ENCODE measurements at regions not wholly inside any gene's neighbourhood (a gene's known extent, or its start where the extent isn't known, plus 50 kb on each side); places are given as distances from the start of the nearest gene placed in this dataset.

DNA sequence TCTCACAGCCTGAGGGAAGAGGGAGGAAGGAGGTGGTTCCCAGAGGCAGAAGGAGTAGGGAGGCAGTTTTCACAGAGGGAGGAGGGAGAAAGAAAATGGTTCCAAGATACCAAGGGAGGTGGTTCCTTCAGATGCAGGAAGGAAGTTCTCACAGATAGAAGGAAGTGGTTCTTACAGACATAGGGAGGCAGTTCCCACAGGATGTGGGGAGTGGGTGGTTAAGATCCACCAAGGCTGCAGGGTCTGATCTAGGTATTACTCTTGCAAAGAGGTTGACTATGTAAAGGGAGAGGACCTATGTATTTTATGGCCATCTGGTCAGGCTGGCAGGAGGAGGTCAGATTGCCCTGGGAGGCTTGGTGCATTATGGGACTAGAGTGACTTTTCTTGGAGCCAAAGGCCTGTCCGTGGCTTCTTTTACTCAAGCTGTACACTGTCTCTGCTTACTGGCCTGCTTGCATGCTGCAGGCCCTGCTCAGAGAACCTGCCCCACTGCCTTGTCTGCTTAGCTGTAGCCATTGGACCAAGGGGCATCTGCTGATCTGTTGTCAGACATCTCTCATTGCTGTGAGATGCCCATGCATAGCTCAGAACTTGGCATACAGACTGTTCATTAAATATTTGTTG, 283.7 kb downstream of the DHX35 start:
- Mint-ChIP-seq H3K4me3 (no peak overlapping the region), H3K9me3 (peaks cover 14% of the 10 kb centered on the region)

GRCh38 chr20:39243962-39244361, 281.8 kb downstream of the DHX35 start:
- no peak for DNase-seq (ENCODE audit: low spot score in 2 of 2, unreplicated experiment in 2 of 2)
- Mint-ChIP-seq H3K9me3 (peaks cover 14% of the 10 kb centered on the region), H3K27me3 (ENCODE audit: low read depth) (peaks cover 23% of the 10 kb centered on the region), H3K36me3 (no peaks in the 10 kb centered on the region), H3K27ac (no peak overlapping the region), H3K4me3 (no peak overlapping the region), H3K4me1 (no peaks in the 10 kb centered on the region)
- TF ChIP-seq, protein P1, sequence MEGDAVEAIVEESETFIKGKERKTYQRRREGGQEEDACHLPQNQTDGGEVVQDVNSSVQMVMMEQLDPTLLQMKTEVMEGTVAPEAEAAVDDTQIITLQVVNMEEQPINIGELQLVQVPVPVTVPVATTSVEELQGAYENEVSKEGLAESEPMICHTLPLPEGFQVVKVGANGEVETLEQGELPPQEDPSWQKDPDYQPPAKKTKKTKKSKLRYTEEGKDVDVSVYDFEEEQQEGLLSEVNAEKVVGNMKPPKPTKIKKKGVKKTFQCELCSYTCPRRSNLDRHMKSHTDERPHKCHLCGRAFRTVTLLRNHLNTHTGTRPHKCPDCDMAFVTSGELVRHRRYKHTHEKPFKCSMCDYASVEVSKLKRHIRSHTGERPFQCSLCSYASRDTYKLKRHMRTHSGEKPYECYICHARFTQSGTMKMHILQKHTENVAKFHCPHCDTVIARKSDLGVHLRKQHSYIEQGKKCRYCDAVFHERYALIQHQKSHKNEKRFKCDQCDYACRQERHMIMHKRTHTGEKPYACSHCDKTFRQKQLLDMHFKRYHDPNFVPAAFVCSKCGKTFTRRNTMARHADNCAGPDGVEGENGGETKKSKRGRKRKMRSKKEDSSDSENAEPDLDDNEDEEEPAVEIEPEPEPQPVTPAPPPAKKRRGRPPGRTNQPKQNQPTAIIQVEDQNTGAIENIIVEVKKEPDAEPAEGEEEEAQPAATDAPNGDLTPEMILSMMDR (IDR thresholded peaks at IDR 0.05; ENCODE audit: unreplicated experiment), result no peak

More for the DNA sequence above, 283.7 kb downstream of the DHX35 start:
- H3K27me3 Mint-ChIP-seq (ENCODE audit: low read depth), result peaks cover 20% of the 10 kb centered on the region
- no peaks in the 10 kb centered on the region for H3K4me1 Mint-ChIP-seq
- DNase-seq (ENCODE audit: low spot score in 2 of 2, unreplicated experiment in 2 of 2), result no peak
- no peaks in the 10 kb centered on the region for H3K36me3 Mint-ChIP-seq
- TF ChIP-seq, protein P1 (IDR thresholded peaks at IDR 0.05; ENCODE audit: unreplicated experiment), result no peak
- no peak overlapping the region for H3K27ac Mint-ChIP-seq

DNA sequence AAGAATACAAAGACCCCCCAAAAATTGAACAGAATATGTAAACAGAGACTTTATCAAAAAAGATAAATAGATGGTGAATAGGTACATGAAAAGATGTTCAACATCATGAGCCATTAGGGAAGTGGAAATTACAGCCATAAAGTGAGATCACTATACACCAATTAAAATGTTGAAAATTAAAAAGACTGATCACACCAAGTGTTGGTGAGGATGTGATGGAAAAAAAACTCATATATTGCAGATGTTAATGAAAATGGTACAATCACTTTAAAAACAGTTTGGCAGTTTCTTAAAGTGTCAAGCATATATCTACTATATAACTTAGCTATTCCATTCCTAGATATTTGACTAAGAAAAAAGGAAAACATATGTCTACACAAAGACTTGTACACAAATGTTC, 280.5 kb downstream of the DHX35 start:
- TF ChIP-seq, protein P1 (IDR thresholded peaks at IDR 0.05; ENCODE audit: unreplicated experiment), result no peak
- H3K27me3 Mint-ChIP-seq (ENCODE audit: low read depth), result peaks cover 26% of the 10 kb centered on the region
- no peaks in the 10 kb centered on the region for H3K36me3 Mint-ChIP-seq
- no peak overlapping the region for H3K27ac Mint-ChIP-seq
- H3K4me1 Mint-ChIP-seq, result no peaks in the 10 kb centered on the region
- peaks cover 14% of the 10 kb centered on the region for H3K9me3 Mint-ChIP-seq
- DNase-seq (ENCODE audit: low spot score in 2 of 2, unreplicated experiment in 2 of 2), result no peak
- no peak overlapping the region for H3K4me3 Mint-ChIP-seq

DNA sequence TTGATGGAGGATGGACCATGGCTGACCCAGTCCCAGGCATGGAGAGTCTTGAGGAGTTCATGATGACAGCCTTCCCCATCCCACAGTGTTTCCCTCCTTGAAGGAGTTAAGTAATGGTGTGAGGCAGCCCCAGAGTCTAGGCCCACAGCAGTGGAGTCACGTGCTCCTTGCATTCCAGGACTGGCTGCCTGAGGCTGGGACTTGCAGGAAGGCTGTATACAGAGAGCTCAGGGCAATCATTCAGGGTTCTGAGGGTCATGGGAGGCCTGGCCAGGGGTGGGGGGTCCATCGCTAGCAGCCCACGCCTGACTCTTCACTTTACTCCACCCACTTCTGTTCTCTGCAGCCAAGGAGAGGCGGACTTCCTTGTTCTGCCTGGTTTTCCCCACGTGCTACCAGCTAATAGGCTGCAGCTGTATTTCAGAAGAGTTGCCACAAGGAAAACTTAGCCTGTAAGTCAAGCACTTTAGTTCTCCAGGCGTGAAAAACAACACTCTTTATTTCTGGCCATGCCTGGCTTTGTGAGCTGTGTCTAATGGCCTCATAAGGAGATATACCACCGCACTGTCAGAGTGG, 272.5 kb downstream of the DHX35 start:
- Mint-ChIP-seq H3K9me3 (no peaks in the 10 kb centered on the region), H3K36me3 (no peaks in the 10 kb centered on the region), H3K27ac (no peak overlapping the region), H3K27me3 (ENCODE audit: low read depth) (peaks cover 28% of the 10 kb centered on the region), H3K4me1 (no peaks in the 10 kb centered on the region), H3K4me3 (no peak overlapping the region)
- TF ChIP-seq, protein P1 (IDR thresholded peaks at IDR 0.05; ENCODE audit: unreplicated experiment), result no peak
- DNase-seq (ENCODE audit: low spot score in 2 of 2, unreplicated experiment in 2 of 2), result no peak

DNA sequence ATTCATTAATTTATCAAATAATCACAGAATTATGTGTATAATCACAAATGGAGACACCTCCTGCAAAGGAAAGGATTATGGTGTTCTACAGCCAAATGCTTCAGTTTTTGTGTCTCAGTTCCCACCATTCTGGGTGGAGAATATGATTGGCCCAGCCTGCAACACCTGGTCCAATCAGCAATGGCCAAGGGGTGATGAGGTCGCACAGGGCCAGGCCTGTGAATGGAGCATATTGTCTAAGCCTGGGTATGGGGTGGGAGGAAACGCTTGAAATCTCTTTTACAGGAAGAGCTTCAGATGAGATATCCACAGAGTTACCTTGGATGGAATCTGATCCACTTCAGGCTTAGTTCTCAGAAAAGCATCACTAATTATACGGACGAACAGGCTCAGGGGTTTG, 271.6 kb downstream of the DHX35 start:
- no peak for DNase-seq (ENCODE audit: low spot score in 2 of 2, unreplicated experiment in 2 of 2)
- H3K27me3 Mint-ChIP-seq (ENCODE audit: low read depth), result peaks cover 28% of the 10 kb centered on the region
- no peak overlapping the region for H3K4me3 Mint-ChIP-seq
- TF ChIP-seq, protein P1 (IDR thresholded peaks at IDR 0.05; ENCODE audit: unreplicated experiment), result no peak
- H3K36me3 Mint-ChIP-seq, result no peaks in the 10 kb centered on the region
- no peak overlapping the region for H3K27ac Mint-ChIP-seq
- H3K4me1 Mint-ChIP-seq, result no peaks in the 10 kb centered on the region
- H3K9me3 Mint-ChIP-seq, result no peaks in the 10 kb centered on the region

All from mesothelial cell of epicardium (in vitro differentiated cells).